Esophagus squamous epithelium (tissue), 4 donors: ENCODE measurements at regions not wholly inside any gene's neighbourhood (a gene's known extent, or its start where the extent isn't known, plus 50 kb on each side); places are given as distances from the start of the nearest gene placed in this dataset.

Source experiments
- POLR2A ChIP-seq, 4 donors: fragments of 450-650 bp; IDR thresholded peaks; one replicate each; pipeline ENCODE4 v1.6.1; 2017; ENCODE audit warnings: antibody characterized with exemption in 4 of 4, mild to moderate bottlenecking in 4 of 4, moderate library complexity in 3 of 4
- TF ChIP-seq, protein P1 (sequence below), 6 experiments: fragments of 450-650 bp in 4 of 6; fragments of 200-600 bp in 2 of 6; sonication (generic) in 2 of 6; IDR thresholded peaks; one replicate each; pipeline ENCODE4 v1.5.1; 2016 to 2019; ENCODE audit warnings: antibody characterized with exemption in 6 of 6, mild to moderate bottlenecking in 4 of 6, moderate library complexity in 4 of 6

DNA sequence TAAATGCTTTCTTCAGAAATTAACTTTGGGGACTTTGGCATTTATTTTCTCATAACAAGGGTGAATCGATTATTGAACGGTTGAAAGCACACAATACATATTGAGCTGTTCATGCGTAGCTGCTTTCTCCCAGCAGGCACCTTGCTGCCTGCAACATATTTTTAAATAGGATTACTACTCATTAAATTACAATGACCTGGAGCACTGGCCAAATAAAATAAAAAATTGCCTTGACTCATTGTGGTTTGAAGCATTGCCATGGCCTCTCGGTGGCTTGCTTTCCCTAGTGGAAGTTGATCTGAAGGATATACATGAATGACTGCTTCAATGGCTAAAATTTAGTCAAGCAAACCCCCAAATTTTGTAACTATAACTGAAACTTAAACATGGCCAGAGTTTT is 181.6 kb upstream of the NUDT12 start:
- TF ChIP-seq, protein P1, sequence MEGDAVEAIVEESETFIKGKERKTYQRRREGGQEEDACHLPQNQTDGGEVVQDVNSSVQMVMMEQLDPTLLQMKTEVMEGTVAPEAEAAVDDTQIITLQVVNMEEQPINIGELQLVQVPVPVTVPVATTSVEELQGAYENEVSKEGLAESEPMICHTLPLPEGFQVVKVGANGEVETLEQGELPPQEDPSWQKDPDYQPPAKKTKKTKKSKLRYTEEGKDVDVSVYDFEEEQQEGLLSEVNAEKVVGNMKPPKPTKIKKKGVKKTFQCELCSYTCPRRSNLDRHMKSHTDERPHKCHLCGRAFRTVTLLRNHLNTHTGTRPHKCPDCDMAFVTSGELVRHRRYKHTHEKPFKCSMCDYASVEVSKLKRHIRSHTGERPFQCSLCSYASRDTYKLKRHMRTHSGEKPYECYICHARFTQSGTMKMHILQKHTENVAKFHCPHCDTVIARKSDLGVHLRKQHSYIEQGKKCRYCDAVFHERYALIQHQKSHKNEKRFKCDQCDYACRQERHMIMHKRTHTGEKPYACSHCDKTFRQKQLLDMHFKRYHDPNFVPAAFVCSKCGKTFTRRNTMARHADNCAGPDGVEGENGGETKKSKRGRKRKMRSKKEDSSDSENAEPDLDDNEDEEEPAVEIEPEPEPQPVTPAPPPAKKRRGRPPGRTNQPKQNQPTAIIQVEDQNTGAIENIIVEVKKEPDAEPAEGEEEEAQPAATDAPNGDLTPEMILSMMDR (IDR thresholded peaks at IDR 0.05) = no peak
- no peak for TF ChIP-seq POLR2A (IDR thresholded peaks at IDR 0.05)
